ENCODE measurements at regions not wholly inside any gene's neighbourhood (a gene's known extent, or its start where the extent isn't known, plus 50 kb on each side); places are given as distances from the start of the nearest gene placed in this dataset.

DNA sequence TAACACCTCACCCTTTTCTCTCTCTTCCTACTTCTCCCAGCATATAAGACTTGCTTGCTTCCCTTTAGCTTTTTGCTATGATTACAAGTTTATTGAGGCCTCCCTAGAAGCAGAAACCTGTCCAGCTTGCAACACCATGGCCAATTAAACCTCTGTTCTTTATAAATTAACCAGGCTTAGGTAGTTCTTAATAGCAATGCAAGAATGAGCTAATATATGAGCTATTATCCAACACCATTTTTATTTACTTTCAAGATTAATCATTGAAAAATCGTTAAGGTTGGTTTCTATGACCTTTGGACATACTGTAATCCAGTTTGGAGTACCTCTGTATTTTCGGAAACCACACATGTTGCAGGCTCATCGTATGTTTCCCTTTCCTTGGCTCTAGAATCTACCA, 643.1 kb downstream of the ZPLD1 start:
- Histone ChIP-seq H3K27ac (ENCODE audit: low read length) (no peak overlapping the region), H3K9me3 (replicated peaks; ENCODE audit: insufficient read depth, low read length) (no peaks in the 10 kb centered on the region), H3K9me2 (replicated peaks; ENCODE audit: insufficient read depth, low read length) (no peaks in the 10 kb centered on the region), H2AFZ (ENCODE audit: low read length) (no peak overlapping the region), H3K4me1 (ENCODE audit: low read length) (no peaks in the 10 kb centered on the region), H3K4me2 (ENCODE audit: low read depth, low read length) (no peak overlapping the region), H3K9ac (ENCODE audit: low read length) (no peak overlapping the region), H3K27me3 (replicated peaks; ENCODE audit: insufficient read depth, low read length) (no peaks in the 10 kb centered on the region), H4K20me1 (ENCODE audit: insufficient read depth, low read length) (no peaks in the 10 kb centered on the region), H3F3A (ENCODE audit: insufficient read depth, low read length) (no peaks in the 10 kb centered on the region), H3K36me3 (replicated peaks; ENCODE audit: insufficient read depth, low read length) (no peaks in the 10 kb centered on the region), H3K4me3 (ENCODE audit: low read length) (no peak overlapping the region), H3K79me2 (ENCODE audit: low read length) (no peaks in the 10 kb centered on the region)
- no peak for DNase-seq
- TF ChIP-seq, protein P1, sequence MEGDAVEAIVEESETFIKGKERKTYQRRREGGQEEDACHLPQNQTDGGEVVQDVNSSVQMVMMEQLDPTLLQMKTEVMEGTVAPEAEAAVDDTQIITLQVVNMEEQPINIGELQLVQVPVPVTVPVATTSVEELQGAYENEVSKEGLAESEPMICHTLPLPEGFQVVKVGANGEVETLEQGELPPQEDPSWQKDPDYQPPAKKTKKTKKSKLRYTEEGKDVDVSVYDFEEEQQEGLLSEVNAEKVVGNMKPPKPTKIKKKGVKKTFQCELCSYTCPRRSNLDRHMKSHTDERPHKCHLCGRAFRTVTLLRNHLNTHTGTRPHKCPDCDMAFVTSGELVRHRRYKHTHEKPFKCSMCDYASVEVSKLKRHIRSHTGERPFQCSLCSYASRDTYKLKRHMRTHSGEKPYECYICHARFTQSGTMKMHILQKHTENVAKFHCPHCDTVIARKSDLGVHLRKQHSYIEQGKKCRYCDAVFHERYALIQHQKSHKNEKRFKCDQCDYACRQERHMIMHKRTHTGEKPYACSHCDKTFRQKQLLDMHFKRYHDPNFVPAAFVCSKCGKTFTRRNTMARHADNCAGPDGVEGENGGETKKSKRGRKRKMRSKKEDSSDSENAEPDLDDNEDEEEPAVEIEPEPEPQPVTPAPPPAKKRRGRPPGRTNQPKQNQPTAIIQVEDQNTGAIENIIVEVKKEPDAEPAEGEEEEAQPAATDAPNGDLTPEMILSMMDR (IDR thresholded peaks at IDR 0.05; ENCODE audit: low read length) = no peak
- TF ChIP-seq EZH2 (optimal IDR thresholded peaks at IDR 0.05; ENCODE audit: low read depth, low read length) (no peak), EZH2phosphoT487 (IDR thresholded peaks at IDR 0.05; ENCODE audit: low read length) (no peak)

DNA sequence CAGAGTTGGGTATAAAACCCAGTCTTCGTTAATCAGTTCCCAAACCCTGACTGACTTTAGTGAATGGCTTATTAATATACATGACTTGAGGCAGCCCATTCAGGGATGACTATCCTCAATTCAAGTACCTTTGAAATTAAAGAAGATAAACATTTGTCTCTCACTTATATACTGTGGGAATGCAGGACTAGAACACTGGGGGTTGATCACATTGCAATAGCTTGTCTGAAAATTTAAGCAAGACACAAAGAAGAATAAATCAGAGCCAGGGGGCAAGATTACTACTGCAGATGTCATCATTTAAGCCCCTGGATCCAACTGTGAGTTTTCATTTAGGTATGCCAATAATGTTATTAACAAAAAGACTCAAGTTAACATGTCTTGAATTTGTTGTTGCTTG, 647.7 kb downstream of the ZPLD1 start:
- no peak for DNase-seq
- no peak overlapping the region for H3K4me2 ChIP-seq (ENCODE audit: low read depth, low read length)
- no peak overlapping the region for H3K4me3 ChIP-seq (ENCODE audit: low read length)
- no peak overlapping the region for H3K27ac ChIP-seq (ENCODE audit: low read length)
- no peaks in the 10 kb centered on the region for H4K20me1 ChIP-seq (ENCODE audit: insufficient read depth, low read length)
- H3F3A ChIP-seq (ENCODE audit: insufficient read depth, low read length) = no peaks in the 10 kb centered on the region
- H3K9me2 ChIP-seq (replicated peaks; ENCODE audit: insufficient read depth, low read length) = no peaks in the 10 kb centered on the region
- H2AFZ ChIP-seq (ENCODE audit: low read length) = no peak overlapping the region
- H3K9me3 ChIP-seq (replicated peaks; ENCODE audit: insufficient read depth, low read length) = no peaks in the 10 kb centered on the region
- no peaks in the 10 kb centered on the region for H3K79me2 ChIP-seq (ENCODE audit: low read length)
- peaks cover 19% of the 10 kb centered on the region for H3K4me1 ChIP-seq (ENCODE audit: low read length)
- no peak overlapping the region for H3K9ac ChIP-seq (ENCODE audit: low read length)
- H3K27me3 ChIP-seq (replicated peaks; ENCODE audit: insufficient read depth, low read length) = no peaks in the 10 kb centered on the region
- no peaks in the 10 kb centered on the region for H3K36me3 ChIP-seq (replicated peaks; ENCODE audit: insufficient read depth, low read length)
- TF ChIP-seq, protein P1 (IDR thresholded peaks at IDR 0.05; ENCODE audit: low read length) = no peak
- TF ChIP-seq EZH2 (optimal IDR thresholded peaks at IDR 0.05; ENCODE audit: low read depth, low read length) (no peak), EZH2phosphoT487 (IDR thresholded peaks at IDR 0.05; ENCODE audit: low read length) (no peak)

DNA sequence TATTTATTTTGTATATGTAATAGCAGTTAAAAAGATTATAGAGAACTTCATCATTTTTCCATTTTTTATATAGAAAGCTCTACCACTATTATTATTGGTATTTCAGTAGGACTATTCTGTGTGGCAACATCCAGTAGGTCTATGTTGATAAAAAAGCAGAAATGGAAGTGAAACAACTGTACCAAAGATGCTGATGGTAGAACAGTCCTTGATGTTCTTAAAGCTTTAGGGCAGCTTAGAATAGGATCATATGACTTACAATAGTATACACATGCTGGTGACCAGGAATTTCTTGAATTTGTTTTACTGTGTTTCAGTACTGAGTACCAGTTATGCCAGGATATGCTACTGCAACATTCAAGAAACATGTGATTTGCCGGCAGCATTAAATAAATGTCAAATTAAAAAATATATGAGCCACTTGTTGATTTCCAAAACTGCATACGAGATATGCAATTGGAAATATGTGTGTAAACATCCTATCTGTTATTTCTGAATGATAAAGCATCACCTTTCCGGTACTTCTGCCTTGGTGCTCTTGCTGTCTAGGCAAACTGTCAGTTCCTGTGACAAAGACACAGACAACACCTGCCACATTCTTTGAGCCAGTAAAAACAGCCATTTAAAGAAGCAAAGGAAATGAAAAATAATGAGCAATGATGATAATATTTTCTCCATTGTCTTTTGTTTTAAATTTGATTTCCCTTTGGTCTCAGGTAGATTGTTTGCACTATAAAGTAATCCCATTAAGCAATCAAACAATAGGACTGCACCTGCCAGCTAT, 649.2 kb downstream of the ZPLD1 start:
- H3K9ac ChIP-seq (ENCODE audit: low read length) = no peak overlapping the region
- no peaks in the 10 kb centered on the region for H3K79me2 ChIP-seq (ENCODE audit: low read length)
- H4K20me1 ChIP-seq (ENCODE audit: insufficient read depth, low read length) = no peaks in the 10 kb centered on the region
- H3K9me3 ChIP-seq (replicated peaks; ENCODE audit: insufficient read depth, low read length) = no peaks in the 10 kb centered on the region
- H2AFZ ChIP-seq (ENCODE audit: low read length) = 0 out of 2 replicates have a peak overlapping the region, but pooled peaks have one; percentile 8
- peak overlapping the region; percentile 35; the same call in 1 of the 2 replicates for H3K27ac ChIP-seq (ENCODE audit: low read length)
- no peaks in the 10 kb centered on the region for H3K27me3 ChIP-seq (replicated peaks; ENCODE audit: insufficient read depth, low read length)
- H3K4me3 ChIP-seq (ENCODE audit: low read length) = no peak overlapping the region
- no peaks in the 10 kb centered on the region for H3K9me2 ChIP-seq (replicated peaks; ENCODE audit: insufficient read depth, low read length)
- H3K4me1 ChIP-seq (ENCODE audit: low read length) = peaks cover 19% of the 10 kb centered on the region
- no peaks in the 10 kb centered on the region for H3K36me3 ChIP-seq (replicated peaks; ENCODE audit: insufficient read depth, low read length)
- H3K4me2 ChIP-seq (ENCODE audit: low read depth, low read length) = peak overlapping the region; percentile 18
- H3F3A ChIP-seq (ENCODE audit: insufficient read depth, low read length) = no peaks in the 10 kb centered on the region
- DNase-seq = peak; percentile 64
- TF ChIP-seq, protein P1 (IDR thresholded peaks at IDR 0.05; ENCODE audit: low read length) = no peak
- TF ChIP-seq EZH2 (optimal IDR thresholded peaks at IDR 0.05; ENCODE audit: low read depth, low read length) (no peak), EZH2phosphoT487 (IDR thresholded peaks at IDR 0.05; ENCODE audit: low read length) (no peak)

All from MM.1S (cell line).